Panc1 (cell line): ENCODE measurements at regions not wholly inside any gene's neighbourhood (a gene's known extent, or its start where the extent isn't known, plus 50 kb on each side); places are given as distances from the start of the nearest gene placed in this dataset.

ENCODE experiments used
- ATAC-seq: fragments of 200-7000 bp; cut with Tn5 transposase; 2 replicates; pipeline ENCODE4 v1.9.1; 2020; ENCODE audit warnings: mild to moderate bottlenecking, moderate library complexity
- BruUV-seq: library from RNA; stranded (reverse); fragments of 400-500 nt; replicated peaks from 2 replicates; lab custom pipeline; 2021; lab: Mats Ljungman, UMichigan
- CTCF ChIA-PET: fragments of 300-600 bp; sonication (Branson Sonifier 250); formaldehyde crosslinking; loops from one replicate; lab custom pipeline; 2022; ENCODE audit warnings: antibody characterized with exemption; lab: Charles Lee
- POLR2A ChIA-PET: fragments of 300-600 bp; sonication (Branson Sonifier 250); formaldehyde crosslinking; loops from one replicate; lab custom pipeline; 2022; ENCODE audit warnings: antibody characterized with exemption; lab: Charles Lee
- DNase-seq: peaks from one replicate; pipeline ENCODE4 v3.0.0-alpha.2; 2010; ENCODE audit warnings: low read depth, low spot score
- H3K27ac ChIP-seq: 2 replicates; pipeline ENCODE4 v1.5.1; 2011; ENCODE audit warnings: mild to moderate bottlenecking, low read length, inconsistent platforms
- H3K27me3 ChIP-seq: fragments of 200-500 bp; sonication (Bioruptor generic); 2 replicates; pipeline ENCODE4 v1.6.0; 2014; ENCODE audit warnings: low read length, inconsistent platforms; ENCODE audit not compliant: control insufficient read depth, insufficient read depth
- H3K36me3 ChIP-seq: fragments of 200-500 bp; sonication (Bioruptor generic); 2 replicates; pipeline ENCODE4 v1.5.1; 2014; ENCODE audit warnings: inconsistent platforms, mild to moderate bottlenecking, low read length, moderate library complexity; ENCODE audit not compliant: control insufficient read depth, insufficient read depth
- H3K4me1 ChIP-seq: 2 replicates; pipeline ENCODE4 v1.5.1; 2011; ENCODE audit warnings: inconsistent platforms, mild to moderate bottlenecking, low read length, moderate library complexity; ENCODE audit not compliant: control insufficient read depth, insufficient read depth
- H3K4me3 ChIP-seq, 2 experiments: 2 replicates each; pipeline ENCODE4 v1.5.1; 2011 to 2012; ENCODE audit warnings: low read depth in 2 of 2, low read length in 2 of 2, mild to moderate bottlenecking in 2 of 2, inconsistent platforms in 1 of 2, moderate library complexity in 1 of 2
- H3K9me3 ChIP-seq: fragments of 200-500 bp; sonication (Bioruptor generic); 2 replicates; pipeline ENCODE4 v1.5.1; 2014; ENCODE audit warnings: low read depth, mild to moderate bottlenecking, inconsistent platforms, low read length, moderate library complexity; ENCODE audit not compliant: control insufficient read depth, insufficient read depth
- CTCF ChIP-seq: fragments of 450-650 bp; IDR thresholded peaks from 2 replicates; pipeline ENCODE4 v1.5.1; 2017; ENCODE audit warnings: mild to moderate bottlenecking
- POLR2AphosphoS5 ChIP-seq: IDR thresholded peaks from 2 replicates; pipeline ENCODE4 v1.6.1; 2012; ENCODE audit warnings: mild to moderate bottlenecking, low read depth, low read length, moderate library complexity
- REST ChIP-seq, 2 experiments: IDR thresholded peaks; 2 replicates each; pipeline ENCODE4 v1.6.1; 2011 to 2012; ENCODE audit warnings: low read depth in 2 of 2, control low read depth in 1 of 2, low read length in 1 of 2, mild to moderate bottlenecking in 1 of 2, moderate library complexity in 1 of 2; ENCODE audit not compliant: insufficient read depth in 1 of 2
- SIN3A ChIP-seq: IDR thresholded peaks from 2 replicates; pipeline ENCODE4 v1.6.1; 2012; ENCODE audit warnings: low read depth, mild to moderate bottlenecking, low read length, moderate library complexity, borderline replicate concordance; ENCODE audit not compliant: insufficient read depth
- TCF7L2 ChIP-seq: IDR thresholded peaks from 2 replicates; pipeline ENCODE4 v1.6.1; 2011; ENCODE audit warnings: mild to moderate bottlenecking, low read depth, low read length, inconsistent platforms
- in situ Hi-C: cut with HindIII; loops from 2 replicates; pipeline ENCODE4 v1.10.0; 2016; ENCODE audit warnings: low sequenced_read_pairs, low pct_unique_long_range_greater_than_20kb
- intact Hi-C: fragments of 100-400 bp; cut with micrococcal nuclease; formaldehyde crosslinking; loops from one replicate; pipeline ENCODE4 v1.10.0; 2022; ENCODE audit not compliant: unreplicated experiment

DNA sequence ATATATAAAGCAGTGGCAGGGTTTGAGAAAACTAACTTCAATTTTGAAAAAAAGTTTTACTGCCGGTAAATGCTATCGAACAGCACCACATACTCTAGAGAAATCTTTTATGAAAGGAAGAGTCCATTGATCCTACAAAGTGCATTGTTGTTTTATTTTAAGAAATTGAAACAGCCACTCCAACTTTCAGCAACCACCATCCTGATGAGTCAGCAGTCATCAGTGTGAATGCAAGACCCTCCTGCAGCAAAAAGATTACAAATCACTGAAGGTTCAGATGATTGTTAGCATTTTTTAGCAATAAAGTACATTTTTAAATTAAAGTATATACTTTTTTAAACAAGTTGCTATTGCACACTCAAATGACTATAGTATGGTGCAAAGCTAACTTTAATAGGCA is 1017.7 kb upstream of the CRIM1 start:
- intact Hi-C loops (no loop called here), in situ Hi-C loops (no loop called here)
- no peak for TF ChIP-seq TCF7L2
- no peak overlapping the region for H3K4me3 ChIP-seq
- no peaks in the 10 kb centered on the region for H3K4me1 ChIP-seq
- ChIA-PET CTCF (no interaction called here), POLR2A (no interaction called here)
- ATAC-seq (no peak), DNase-seq (no peak)
- no peak overlapping the region for H3K27ac ChIP-seq
- 0 out of 2 replicates have a peak, but pooled peaks cover 3% of the 10 kb centered on the region for H3K9me3 ChIP-seq
- H3K36me3 ChIP-seq: no peaks in the 10 kb centered on the region
- no peaks in the 10 kb centered on the region for H3K27me3 ChIP-seq
- BruUV-seq: no TSS peak

- intact Hi-C loops: no loop called here
- Histone ChIP-seq H3K4me1 (no peaks in the 10 kb centered on the region), H3K4me3 (no peak overlapping the region), H3K27ac (no peak overlapping the region), H3K9me3 (no peaks in the 10 kb centered on the region), H3K36me3 (no peaks in the 10 kb centered on the region), H3K27me3 (no peaks in the 10 kb centered on the region)
- BruUV-seq: no TSS peak
- DNase-seq (no peak), ATAC-seq (no peak)
- TF ChIP-seq TCF7L2 (no peak), CTCF (no peak), POLR2AphosphoS5 (no peak), SIN3A (no peak), REST (IDR thresholded peaks at IDR 0.05; ENCODE audit: insufficient read depth in 1 of 2, low read depth in 2 of 2, low read length in 1 of 2) (no peak)
- ChIA-PET POLR2A (no interaction called here), CTCF (no interaction called here)
- in situ Hi-C loops: no loop called here
These were observed 1041.5 kb upstream of the CRIM1 start for GRCh38 chr2:35314049-35314448.

GRCh38 chr2:35301369-35301768 is 1054.2 kb upstream of the CRIM1 start:
- CTCF ChIA-PET: no interaction called here

More at GRCh38 chr2:35301369-35301768, 1054.2 kb upstream of the CRIM1 start:
- no peak overlapping the region for H3K4me3 ChIP-seq
- TF ChIP-seq POLR2AphosphoS5 (no peak), REST (IDR thresholded peaks at IDR 0.05; ENCODE audit: insufficient read depth in 1 of 2, low read depth in 2 of 2, low read length in 1 of 2) (no peak), TCF7L2 (no peak), CTCF (no peak), SIN3A (no peak)
- H3K36me3 ChIP-seq: no peaks in the 10 kb centered on the region
- no TSS peak for BruUV-seq
- H3K9me3 ChIP-seq: no peaks in the 10 kb centered on the region
- no peak overlapping the region for H3K27ac ChIP-seq
- POLR2A ChIA-PET: no interaction called here
- no peak for ATAC-seq
- intact Hi-C loops (no loop called here), in situ Hi-C loops (no loop called here)
- no peak for DNase-seq
- H3K4me1 ChIP-seq: no peaks in the 10 kb centered on the region
- H3K27me3 ChIP-seq: no peaks in the 10 kb centered on the region
